IMR-90 (cell line): ENCODE measurements at regions not wholly inside any gene's neighbourhood (a gene's known extent, or its start where the extent isn't known, plus 50 kb on each side); places are given as distances from the start of the nearest gene placed in this dataset.

ENCODE experiments used
- ATAC-seq: fragments of 200-7000 bp; cut with Tn5 transposase; 2 replicates; pipeline ENCODE4 v1.9.1; 2020; ENCODE audit warnings: low read depth, mild to moderate bottlenecking, moderate library complexity
- BruUV-seq: library from RNA; stranded (reverse); fragments of 400-500 nt; replicated peaks from 2 replicates; lab custom pipeline; 2021; lab: Mats Ljungman, UMichigan
- CTCF ChIA-PET: fragments of 300-600 bp; formaldehyde crosslinking; extraction: SDS; loops from one replicate; lab custom pipeline; 2021; ENCODE audit warnings: antibody characterized with exemption; lab: Yijun Ruan, JAX
- POLR2A ChIA-PET: fragments of 300-600 bp; sonication (Branson Sonifier 250); formaldehyde crosslinking; loops from one replicate; lab custom pipeline; 2022; ENCODE audit warnings: antibody characterized with exemption; ENCODE audit not compliant: unreplicated experiment; lab: Charles Lee
- DNase-seq: peaks from one replicate; pipeline ENCODE4 v3.0.0; 2013
- H2AFZ ChIP-seq: replicated peaks from 2 replicates; pipeline ENCODE3; 2013; ENCODE audit warnings: low read length, mild to moderate bottlenecking; ENCODE audit not compliant: poor library complexity
- H2AK5ac ChIP-seq: 2 replicates; pipeline ENCODE4 v1.6.1; 2013; ENCODE audit warnings: low read depth, low read length, inconsistent platforms
- H2AK9ac ChIP-seq: replicated peaks from 2 replicates; pipeline ENCODE3; 2013; ENCODE audit warnings: mild to moderate bottlenecking, low read depth, low read length, moderate library complexity; ENCODE audit not compliant: poor library complexity
- H2BK120ac ChIP-seq: 2 replicates; pipeline ENCODE4 v1.6.1; 2013; ENCODE audit warnings: low read depth, low read length, inconsistent platforms
- H2BK15ac ChIP-seq: 3 replicates; pipeline ENCODE4 v1.6.1; 2013; ENCODE audit warnings: low read depth, low read length, inconsistent platforms
- H2BK20ac ChIP-seq: 2 replicates; pipeline ENCODE4 v1.6.1; 2013; ENCODE audit warnings: low read depth, mild to moderate bottlenecking, inconsistent platforms, low read length, moderate library complexity
- H2BK5ac ChIP-seq: 2 replicates; pipeline ENCODE4 v1.6.1; 2013; ENCODE audit warnings: mild to moderate bottlenecking, low read depth, low read length, inconsistent platforms; ENCODE audit not compliant: poor library complexity, severe bottlenecking
- H3K14ac ChIP-seq: replicated peaks from 2 replicates; pipeline ENCODE4 v1.6.1; 2013; ENCODE audit warnings: low read depth, low read length, inconsistent platforms
- H3K18ac ChIP-seq: 2 replicates; pipeline ENCODE4 v1.6.1; 2013; ENCODE audit warnings: low read depth, low read length, control low read depth
- H3K23ac ChIP-seq: 2 replicates; pipeline ENCODE4 v1.6.1; 2013; ENCODE audit warnings: low read depth, low read length, inconsistent platforms
- H3K27ac ChIP-seq: 2 replicates; pipeline ENCODE4 v1.5.1; 2013; ENCODE audit warnings: mild to moderate bottlenecking, control low read depth, low read length; ENCODE audit not compliant: insufficient read depth
- H3K27me3 ChIP-seq: 2 replicates; pipeline ENCODE4 v1.6.1; 2013; ENCODE audit warnings: low read length; ENCODE audit not compliant: control insufficient read depth, insufficient read depth
- H3K36me3 ChIP-seq: 2 replicates; pipeline ENCODE4 v1.6.1; 2013; ENCODE audit warnings: low read length, mixed read lengths; ENCODE audit not compliant: control insufficient read depth, insufficient read depth
- H3K4ac ChIP-seq: 2 replicates; pipeline ENCODE4 v1.6.1; 2013; ENCODE audit warnings: low read depth, low read length, inconsistent platforms
- H3K4me1 ChIP-seq: 2 replicates; pipeline ENCODE4 v1.6.1; 2013; ENCODE audit warnings: low read length, mixed read lengths; ENCODE audit not compliant: control insufficient read depth, insufficient read depth
- H3K4me2 ChIP-seq: 2 replicates; pipeline ENCODE4 v1.6.1; 2013; ENCODE audit warnings: low read depth, mild to moderate bottlenecking, control low read depth, low read length, moderate library complexity
- H3K4me3 ChIP-seq: 2 replicates; pipeline ENCODE4 v1.5.1; 2013; ENCODE audit warnings: low read depth, mild to moderate bottlenecking, control low read depth, low read length, moderate library complexity; ENCODE audit not compliant: insufficient read depth
- H3K56ac ChIP-seq: 2 replicates; pipeline ENCODE4 v1.6.1; 2013; ENCODE audit warnings: low read length, inconsistent platforms; ENCODE audit not compliant: insufficient read depth; ENCODE audit errors: extremely low read depth
- H3K79me1 ChIP-seq, 2 experiments: 2 replicates each; pipeline ENCODE4 v1.6.1; 2013; ENCODE audit warnings: low read length in 2 of 2, inconsistent platforms in 1 of 2, low read depth in 1 of 2
- H3K9ac ChIP-seq: 2 replicates; pipeline ENCODE4 v1.6.1; 2013; ENCODE audit warnings: low read depth, low read length, control low read depth
- H3K9me1 ChIP-seq: 2 replicates; pipeline ENCODE4 v1.6.1; 2013; ENCODE audit warnings: low read length, inconsistent platforms; ENCODE audit not compliant: insufficient read depth
- H3K9me3 ChIP-seq: 2 replicates; pipeline ENCODE4 v1.6.1; 2013; ENCODE audit warnings: low read length; ENCODE audit not compliant: control insufficient read depth, insufficient read depth
- H4K20me1 ChIP-seq: 2 replicates; pipeline ENCODE4 v1.6.1; 2013; ENCODE audit warnings: low read length, inconsistent platforms; ENCODE audit not compliant: insufficient read depth
- H4K5ac ChIP-seq: 2 replicates; pipeline ENCODE4 v1.6.1; 2013; ENCODE audit warnings: mild to moderate bottlenecking, low read depth, low read length, control low read depth
- H4K8ac ChIP-seq, 2 experiments: 2 replicates each; pipeline ENCODE4 v1.6.1; 2013; ENCODE audit warnings: low read depth in 2 of 2, low read length in 2 of 2, control low read depth in 1 of 2, inconsistent platforms in 1 of 2
- H4K91ac ChIP-seq: 2 replicates; pipeline ENCODE4 v1.6.1; 2013; ENCODE audit warnings: low read depth, low read length, inconsistent platforms; ENCODE audit not compliant: insufficient read depth
- CEBPB ChIP-seq: IDR thresholded peaks from 2 replicates; pipeline ENCODE4 v1.6.1; 2012; ENCODE audit warnings: low read depth, low read length, improper control_type of control experiment
- MAFK ChIP-seq: IDR thresholded peaks from 2 replicates; pipeline ENCODE4 v1.6.1; 2012; ENCODE audit warnings: low read depth, low read length, improper control_type of control experiment
- RCOR1 ChIP-seq: IDR thresholded peaks from 2 replicates; pipeline ENCODE4 v1.6.1; 2012; ENCODE audit warnings: mild to moderate bottlenecking, low read length, improper control_type of control experiment; ENCODE audit not compliant: insufficient replicate concordance
- WGBS, 2 experiments: methylation state at CpG; one replicate each; pipeline versions ENCODE4 v1.1.5 to v1.1.7; 2013; ENCODE audit warnings: missing lambda C conversion rate in 2 of 2; ENCODE audit not compliant: insufficient read length in 1 of 2; ENCODE audit errors: extremely low coverage in 2 of 2; 5-methylcytosine and 5-hydroxymethylcytosine counted together
- dilution Hi-C: fragments of 300-500 bp; cut with HindIII; formaldehyde crosslinking; loops from one replicate; pipeline ENCODE4 v1.14.3; 2018; ENCODE audit warnings: low sequenced_read_pairs; ENCODE audit not compliant: unreplicated experiment
- in situ Hi-C: fragments of 300-500 bp; cut with MboI; formaldehyde crosslinking; loops from 3 replicates; pipeline ENCODE4 v1.14.3; 2019; ENCODE audit warnings: low sequenced_read_pairs, inconsistent platforms, mixed read lengths
- intact Hi-C: fragments of 100-400 bp; cut with micrococcal nuclease; formaldehyde crosslinking; loops from 2 replicates; pipeline ENCODE4 v1.10.0; 2022

- Histone ChIP-seq H3K14ac (no peak overlapping the region), H4K5ac (no peak overlapping the region), H3K56ac (peak overlapping the region; percentile 12; the same call in 1 of the 2 replicates), H4K8ac (peak overlapping the region in 1 of 2 experiments; percentile 22; a peak in 1 of 4 replicates), H3K18ac (peak overlapping the region; percentile 31; the same call in 1 of the 2 replicates), H2BK20ac (peak overlapping the region; percentile 70), H2BK120ac (peak overlapping the region; percentile 95; the same call in 1 of the 2 replicates), H3K4ac (peak overlapping the region; percentile 48; the same call in 1 of the 2 replicates), H3K9me3 (peaks cover 8% of the 10 kb centered on the region), H3K4me3 (no peak overlapping the region), H3K4me2 (no peak overlapping the region), H3K9me1 (no peaks in the 10 kb centered on the region), H2AK9ac (no peak overlapping the region), H4K20me1 (no peaks in the 10 kb centered on the region), H3K4me1 (peaks cover 3% of the 10 kb centered on the region; the same call in 1 of the 2 replicates), H3K27me3 (no peaks in the 10 kb centered on the region), H3K79me1 (no peaks in the 10 kb centered on the region), H3K23ac (no peak overlapping the region), H3K36me3 (no peaks in the 10 kb centered on the region), H2AFZ (no peak overlapping the region), H3K27ac (no peak overlapping the region; the same call in 1 of the 2 replicates), H2AK5ac (no peak overlapping the region), H2BK5ac (peak overlapping the region; percentile 99), H2BK15ac (no peak overlapping the region), H4K91ac (no peak overlapping the region), H3K9ac (no peak overlapping the region)
- no CpG with 5 or more reads among the region's 1 CpG for WGBS, 2 experiments
- BruUV-seq = no TSS peak
- in situ Hi-C loops (no loop called here), dilution Hi-C loops (no loop called here), intact Hi-C loops (no loop called here)
- TF ChIP-seq RCOR1 (no peak), MAFK (peak; percentile 43; the same call in 1 of the 2 replicates), CEBPB (peak; percentile 66)
- DNase-seq (peak; percentile 93), ATAC-seq (peak; percentile 87)
- POLR2A ChIA-PET = interaction anchor here (0.5 kb wide), 1 partner anchor 28 kb away, joined by 5 read pairs; no protein-coding TSS in a partner anchor
- CTCF ChIA-PET = interaction anchor here (0.6 kb wide), 1 partner anchor 379 kb away, joined by 3 read pairs; no protein-coding TSS in a partner anchor
These were observed 128.6 kb downstream of the MSTN start for GRCh38 chr2:189933911-189934399.
